ENCODE measurements at regions not wholly inside any gene's neighbourhood (a gene's known extent, or its start where the extent isn't known, plus 50 kb on each side); places are given as distances from the start of the nearest gene placed in this dataset.
A peak's percentile ranks its signal among the peaks of the same experiment; 100 is the strongest.
"Not testable (repeated sequence)": the region's sequence is repeated elsewhere in the genome, so short reads cannot be mapped to it uniquely, and the experiment has no call there.

GRCh38 chr1:101428562-101428961 is 191.7 kb downstream of the S1PR1 start:
- DNase-seq = no peak

- no peak for DNase-seq
Measured at GRCh38 chr1:101431956-101432510, 195.2 kb downstream of the S1PR1 start.

DNA sequence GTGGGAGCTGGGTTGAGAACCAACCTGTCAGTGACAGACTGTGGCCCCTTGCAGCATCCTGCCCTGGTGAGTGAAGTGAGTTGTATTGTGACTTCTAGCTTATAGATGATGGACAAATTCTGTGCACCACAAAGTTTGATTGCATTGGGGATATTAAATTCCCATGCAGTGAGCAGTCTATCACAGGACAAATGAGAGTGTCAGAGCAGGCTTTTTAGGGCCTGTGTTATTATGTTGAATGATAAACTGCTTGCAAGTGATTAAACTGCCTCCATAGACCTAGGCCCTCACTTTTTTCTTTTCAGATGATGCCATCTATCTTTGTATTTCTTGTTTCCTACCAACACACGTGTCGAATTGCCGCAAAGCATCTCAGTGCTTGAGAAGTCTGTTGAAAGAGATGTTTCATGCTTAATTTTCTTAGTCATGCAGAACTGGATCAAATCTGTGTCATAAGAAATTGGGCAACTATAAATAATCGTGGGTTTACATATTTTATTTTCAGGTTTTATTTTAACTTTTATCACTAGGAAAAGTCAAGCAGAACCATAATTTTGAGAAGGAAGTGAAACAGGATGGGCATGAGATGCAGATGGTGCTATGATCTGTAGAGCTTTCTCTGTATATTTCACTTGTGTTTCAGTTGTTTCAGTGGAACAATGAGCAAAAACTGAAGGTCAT is 199.2 kb downstream of the S1PR1 start:
- DNase-seq = no peak

DNA sequence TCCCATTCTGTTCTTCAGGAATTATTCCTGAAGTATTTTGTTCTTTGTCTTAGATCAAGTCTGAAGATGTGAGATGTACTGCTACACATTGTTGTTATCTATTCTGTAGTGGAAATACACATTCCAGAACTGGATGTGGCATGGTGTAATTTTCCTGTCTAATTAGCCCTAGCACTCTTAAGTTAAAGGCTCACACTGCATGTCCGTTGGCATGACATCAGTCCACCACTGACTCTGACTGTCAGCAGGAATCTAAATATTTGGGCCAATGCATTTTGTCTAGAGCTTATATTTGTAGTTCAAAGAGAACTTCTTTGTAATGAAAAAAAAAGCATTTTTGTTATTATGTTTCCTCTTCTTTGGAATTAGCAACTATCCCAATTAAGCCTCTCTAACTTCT is 201.0 kb downstream of the S1PR1 start:
- DNase-seq = no peak

GRCh38 chr1:101438359-101438758 is 201.5 kb downstream of the S1PR1 start:
- DNase-seq = no peak

- no peak for DNase-seq
Measured at GRCh38 chr1:101440485-101440884, 203.7 kb downstream of the S1PR1 start.

- DNase-seq = no peak
Measured at GRCh38 chr1:101444381-101444780, 207.6 kb downstream of the S1PR1 start.

DNA sequence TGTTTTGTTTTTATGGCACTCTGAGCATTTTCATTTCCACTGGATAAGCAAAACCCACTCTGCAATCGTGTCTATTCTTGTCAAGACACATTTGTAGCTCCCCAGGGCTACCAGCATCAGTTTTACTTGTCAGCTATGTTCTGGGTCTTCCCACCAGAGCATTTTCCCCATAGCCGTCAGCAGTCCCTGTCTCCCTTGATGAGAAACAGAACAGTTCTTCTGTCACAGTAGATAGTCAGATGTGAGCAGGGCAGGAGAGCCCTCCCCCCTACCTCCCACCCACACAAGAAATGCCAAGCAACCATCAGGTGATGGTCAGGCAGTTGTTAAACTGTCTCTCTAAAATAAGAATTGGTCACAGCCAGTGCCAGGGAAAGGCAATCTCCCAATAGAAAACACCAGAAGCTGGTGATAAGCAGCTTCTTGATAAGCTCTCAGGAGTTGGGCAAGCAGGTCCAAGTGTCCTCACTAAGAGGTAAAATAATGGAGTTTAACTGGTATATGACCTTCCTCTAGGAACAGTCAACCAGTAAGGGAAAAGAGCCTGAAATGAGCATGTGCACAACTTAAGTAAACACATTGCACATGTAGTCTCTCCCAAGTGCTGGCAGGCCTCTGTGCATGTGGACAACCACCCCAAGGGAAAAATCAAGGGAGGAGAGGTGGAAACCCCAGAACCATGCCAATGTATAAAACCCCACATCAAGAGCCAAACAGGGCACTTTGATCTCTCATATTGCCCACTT is 208.2 kb downstream of the S1PR1 start:
- no peak for DNase-seq

DNA sequence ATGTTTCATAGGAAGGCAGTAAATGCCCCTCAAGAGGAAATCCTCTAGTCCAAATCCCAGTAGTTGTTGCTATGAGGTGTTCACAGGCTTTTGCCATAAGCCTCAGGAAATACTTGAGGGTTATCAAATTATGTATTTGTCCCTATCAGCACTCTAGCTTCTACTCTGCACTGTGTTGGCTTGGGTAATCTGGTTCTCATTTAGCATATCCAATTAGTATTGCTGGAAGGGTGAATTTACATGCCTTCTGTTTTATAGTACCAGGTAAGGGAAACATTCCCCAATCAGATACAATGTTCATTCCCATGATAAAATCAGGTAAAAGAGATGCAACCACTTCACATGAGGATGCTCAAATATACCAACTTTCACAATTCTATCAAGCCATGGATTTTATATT is 211.2 kb downstream of the S1PR1 start:
- DNase-seq = no peak

DNA sequence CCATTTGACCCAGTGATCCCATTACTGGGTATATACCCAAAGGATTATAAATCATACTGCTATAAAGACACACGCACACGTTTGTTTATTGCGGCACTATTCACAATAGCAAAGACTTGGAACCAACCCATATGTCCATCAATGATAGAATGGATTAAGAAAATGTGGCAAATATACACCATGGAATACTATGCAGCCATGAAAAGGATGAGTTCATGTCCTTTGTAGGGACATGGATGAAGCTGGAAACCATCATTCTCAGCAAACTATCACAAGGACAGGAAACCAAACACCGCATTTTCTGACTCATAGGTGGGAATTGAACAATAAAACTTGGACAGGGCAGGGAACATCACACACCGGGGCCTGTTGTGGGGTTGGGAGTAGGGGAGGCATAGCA is 213.9 kb downstream of the S1PR1 start:
- DNase-seq = not testable (repeated sequence)

GRCh38 chr1:101451888-101452287 is 215.1 kb downstream of the S1PR1 start:
- DNase-seq = no peak

GRCh38 chr1:101452825-101453224 is 216.0 kb downstream of the S1PR1 start:
- DNase-seq = no peak

- no peak for DNase-seq
Measured at GRCh38 chr1:101453844-101454243, 217.0 kb downstream of the S1PR1 start.

DNA sequence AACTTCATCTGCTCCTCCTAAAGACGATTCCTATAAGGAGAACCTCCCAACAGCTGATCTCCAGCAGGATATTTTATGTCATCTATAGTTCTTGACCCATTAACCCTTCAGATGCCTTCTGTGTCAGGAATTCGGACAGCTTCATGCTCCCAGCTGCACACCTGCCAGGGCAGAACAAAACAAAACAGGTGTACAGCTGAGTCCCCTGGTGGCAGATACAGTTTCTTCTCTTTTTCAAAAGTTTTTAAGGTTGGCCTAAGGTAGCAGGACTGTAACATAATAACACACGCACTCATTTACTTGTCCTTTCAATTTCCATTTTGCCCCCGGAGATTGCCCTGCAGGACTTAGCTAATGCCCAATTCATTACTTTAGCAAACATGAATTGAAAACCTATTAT is 218.3 kb downstream of the S1PR1 start:
- no peak for DNase-seq

GRCh38 chr1:101460739-101461138 is 223.9 kb downstream of the S1PR1 start:
- no peak for DNase-seq

DNA sequence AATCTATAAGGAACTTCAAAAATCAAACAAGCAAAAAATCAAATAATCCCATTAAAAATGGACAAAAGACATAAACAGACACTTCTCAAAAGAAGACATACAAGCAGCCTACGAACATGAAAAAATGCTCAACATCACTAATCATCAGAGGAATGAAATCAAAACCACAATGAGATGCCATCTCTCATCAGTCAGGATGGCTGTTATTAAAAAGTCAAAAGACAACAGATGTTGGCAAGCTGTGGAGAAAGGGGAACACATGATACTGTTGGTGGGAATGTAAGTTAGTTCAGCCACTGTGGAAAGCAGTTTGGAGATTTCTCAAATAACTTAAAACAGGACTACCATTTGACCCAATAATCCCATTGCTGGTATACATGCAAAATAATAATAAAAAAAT is 226.4 kb downstream of the S1PR1 start:
- no peak for DNase-seq

- DNase-seq = no peak
Measured at GRCh38 chr1:101465941-101466340, 229.1 kb downstream of the S1PR1 start.

DNA sequence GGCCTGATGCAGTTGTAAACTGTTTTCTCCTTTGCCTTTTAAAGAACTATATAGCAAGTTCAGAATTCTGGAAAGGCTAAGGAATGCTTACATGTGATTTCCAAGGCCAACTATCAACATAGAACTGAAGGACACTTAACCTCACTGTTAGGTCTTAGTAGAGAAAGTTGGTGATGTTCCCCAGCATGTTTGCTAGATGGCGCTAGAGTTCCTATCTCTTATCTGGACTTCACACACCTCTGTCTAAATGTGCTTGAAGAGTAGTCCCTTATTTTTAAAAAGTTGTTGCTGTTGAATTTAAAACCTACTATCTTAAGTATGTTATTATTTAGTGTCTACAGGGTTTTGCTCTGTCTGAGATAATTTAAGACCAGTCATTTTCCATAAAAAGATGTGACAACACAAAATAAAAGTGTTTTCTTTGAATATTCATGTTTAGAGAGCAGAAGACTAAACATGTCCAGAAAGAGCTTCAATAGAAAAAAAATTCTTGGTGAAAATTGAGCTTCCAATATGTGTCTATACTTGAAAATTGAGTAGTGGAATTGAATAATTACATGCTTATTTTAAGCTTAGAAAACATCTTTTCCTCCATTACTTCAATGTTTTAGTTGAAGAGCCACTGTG is 237.3 kb downstream of the S1PR1 start:
- DNase-seq = peak in 1 of 2 donors; percentile 7

- DNase-seq = no peak
Measured at GRCh38 chr1:101476541-101476940, 239.7 kb downstream of the S1PR1 start.

DNA sequence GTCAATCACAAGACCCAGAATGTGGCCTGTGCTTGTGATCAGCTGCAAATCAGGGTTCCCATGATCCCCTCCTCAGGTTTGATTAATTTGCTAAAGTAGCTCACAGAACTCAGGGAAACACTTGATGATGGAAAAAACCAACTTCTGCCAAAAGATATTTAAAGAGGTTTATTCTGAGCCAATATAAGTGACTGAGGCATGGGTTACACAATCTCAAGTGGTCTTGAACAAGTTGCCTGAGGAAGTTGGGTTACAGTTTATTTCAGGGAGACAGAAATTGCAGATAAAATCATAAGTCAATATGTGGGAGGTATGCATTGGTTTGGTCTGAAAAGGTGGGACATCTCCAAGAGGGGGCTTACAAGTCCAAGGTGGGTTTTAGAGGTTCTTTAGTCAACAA is 243.1 kb downstream of the S1PR1 start:
- DNase-seq = no peak

GRCh38 chr1:101482306-101482705 is 245.5 kb downstream of the S1PR1 start:
- DNase-seq = no peak

DNA sequence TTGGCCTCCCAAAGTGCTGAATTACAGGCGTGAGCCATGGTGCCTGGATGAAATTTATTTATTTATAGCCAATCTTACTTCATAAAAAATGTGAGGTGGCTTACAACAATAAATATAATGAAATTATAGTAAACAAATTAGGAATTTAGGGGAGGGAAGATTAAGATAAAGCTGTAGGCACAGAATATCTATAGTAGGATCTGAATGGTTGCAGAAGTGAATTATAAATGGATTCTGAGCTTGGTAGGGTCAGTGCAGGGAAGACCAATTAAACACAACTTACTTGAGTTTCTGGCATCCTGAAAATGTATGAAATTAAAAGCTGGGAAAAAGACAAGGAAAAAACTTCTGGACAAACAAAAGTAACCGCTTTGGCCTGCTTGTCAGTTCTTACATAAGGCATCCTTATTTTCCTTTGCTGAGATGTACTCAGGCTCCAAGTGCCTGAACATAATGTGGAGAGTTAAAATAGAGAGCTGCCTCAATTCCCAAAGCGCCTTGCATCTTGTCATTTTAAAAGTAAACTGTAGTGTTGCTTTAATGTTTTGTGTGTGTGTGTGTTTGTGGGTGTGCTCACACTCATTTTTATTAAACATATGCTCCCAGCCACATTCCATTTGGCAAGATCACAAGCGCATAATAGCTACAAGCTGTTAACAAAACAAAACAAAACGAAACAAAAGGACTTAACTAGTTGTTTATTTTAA is 247.3 kb downstream of the S1PR1 start:
- no peak for DNase-seq
